CD4-positive, alpha-beta T cell treated with Interleukin-6 at 100 ng/mL for 8 hours (primary cell): ENCODE measurements at regions not wholly inside any gene's neighbourhood (a gene's known extent, or its start where the extent isn't known, plus 50 kb on each side); places are given as distances from the start of the nearest gene placed in this dataset.

Source experiments
- DNase-seq: peaks from one replicate; pipeline ENCODE4 v3.0.0-alpha.2; 2020; ENCODE audit warnings: mixed read lengths, low spot score

DNA sequence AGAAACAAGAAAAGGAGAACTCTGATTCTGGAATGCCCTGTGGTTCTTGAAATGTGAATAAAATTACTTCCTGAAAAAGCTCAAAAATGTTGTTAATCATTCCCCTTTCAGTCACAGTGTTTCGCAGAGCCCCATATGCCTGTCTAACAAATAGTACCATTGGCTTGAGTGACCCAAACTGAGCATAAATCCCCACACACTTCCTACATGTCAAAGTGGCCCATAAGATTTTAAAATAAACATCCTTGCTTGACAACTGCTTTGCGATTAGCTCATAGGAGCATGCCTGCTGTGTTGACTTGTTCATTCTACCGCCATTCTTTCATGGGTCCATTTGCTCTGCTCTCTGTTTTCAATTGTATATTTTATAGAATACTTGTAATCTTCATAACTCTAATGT lies 377.8 kb upstream of the SMIM21 start:
- DNase-seq, result no peak

DNA sequence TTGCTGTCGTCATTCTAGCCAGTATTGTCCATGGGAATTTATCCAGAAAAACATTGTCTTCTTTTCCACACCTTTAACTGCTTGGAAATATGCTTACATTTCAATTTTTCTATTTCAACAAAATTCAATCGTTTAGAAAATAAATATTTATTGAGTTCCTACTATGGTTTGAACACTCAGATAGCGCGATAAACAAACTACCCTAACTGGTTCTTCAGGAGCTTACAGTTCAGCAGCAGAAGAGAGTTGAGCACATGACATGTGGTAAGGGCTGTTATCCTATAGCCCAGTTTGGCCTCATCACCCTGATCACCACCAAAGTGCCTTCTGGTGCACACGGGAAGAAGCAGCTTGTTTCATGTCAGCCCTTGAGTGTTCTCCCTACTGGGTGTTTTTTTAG lies 375.2 kb upstream of the SMIM21 start:
- no peak for DNase-seq

DNA sequence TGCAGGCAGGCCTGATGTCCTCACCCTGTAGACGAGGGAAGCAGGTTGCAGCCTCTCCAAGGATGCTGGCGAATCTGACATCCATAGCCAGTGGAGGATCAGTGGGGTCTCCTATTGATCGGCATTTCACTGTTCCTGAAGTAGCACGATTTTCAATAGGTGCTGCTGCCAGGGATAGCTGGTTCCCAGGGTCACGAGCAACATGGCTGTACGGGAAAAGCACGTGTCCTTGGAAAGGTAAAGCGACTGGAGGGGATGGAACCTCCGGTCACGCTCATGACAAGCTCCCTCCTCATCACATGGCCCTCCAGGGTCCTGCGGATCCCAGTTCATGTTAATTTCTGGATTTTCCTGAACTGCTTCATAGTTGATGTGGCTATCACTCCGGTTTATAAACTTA lies 373.7 kb upstream of the SMIM21 start:
- DNase-seq, result no peak

DNA sequence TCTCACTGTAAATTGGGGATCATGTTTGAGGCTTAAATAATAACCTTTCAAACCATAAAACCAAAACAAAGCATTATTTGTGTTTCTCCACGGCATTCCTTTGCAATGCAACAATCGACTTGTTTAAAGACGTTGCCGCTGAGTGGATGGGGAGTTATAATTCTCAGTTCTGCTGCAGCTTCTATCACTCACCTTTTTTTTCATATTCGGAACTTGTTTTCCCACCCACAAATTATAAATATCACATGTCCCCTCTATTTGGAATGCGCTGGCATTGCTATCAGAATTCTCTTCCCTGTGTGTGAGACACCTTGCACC lies 372.8 kb upstream of the SMIM21 start:
- DNase-seq, result no peak

DNA sequence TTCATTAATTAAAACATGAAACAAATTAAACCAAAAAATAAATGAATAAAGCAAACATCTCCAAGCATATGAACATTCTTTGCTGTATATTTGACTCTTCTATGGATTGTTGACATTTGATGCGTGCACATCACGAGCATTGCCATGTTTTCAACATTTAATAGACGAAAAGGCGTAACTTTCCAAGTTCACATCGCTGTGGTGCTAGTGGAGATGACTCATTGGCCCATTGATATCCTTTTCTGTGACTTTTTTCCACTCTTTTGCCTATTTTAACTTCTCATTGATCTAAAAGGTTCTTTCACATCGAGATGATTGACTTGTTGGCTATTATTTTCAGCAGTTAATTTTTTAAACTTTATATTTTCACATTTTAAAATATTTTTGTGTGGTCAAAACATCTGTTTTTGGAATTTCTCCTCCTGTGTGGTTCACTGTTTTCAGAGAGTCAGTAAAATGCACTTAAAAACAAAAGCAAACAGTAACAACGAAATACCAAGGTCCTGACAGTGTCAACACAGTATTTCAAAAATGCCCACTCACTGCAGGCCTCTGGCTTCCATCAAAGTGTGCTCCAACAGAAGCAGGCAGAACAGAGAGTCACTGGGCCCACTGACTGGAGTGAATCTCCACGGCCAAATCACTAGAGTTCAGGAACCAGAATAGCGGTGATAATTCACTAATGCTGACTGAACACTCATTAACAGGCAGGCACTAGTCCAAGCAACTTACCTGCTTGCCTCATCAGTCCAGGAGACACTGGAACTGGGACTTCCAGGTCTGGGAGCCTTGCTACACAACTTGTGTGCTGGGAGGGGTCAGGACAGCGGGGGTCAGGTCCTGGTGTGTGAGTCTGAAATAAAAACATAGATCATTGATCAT lies 372.2 kb upstream of the SMIM21 start:
- no peak for DNase-seq

DNA sequence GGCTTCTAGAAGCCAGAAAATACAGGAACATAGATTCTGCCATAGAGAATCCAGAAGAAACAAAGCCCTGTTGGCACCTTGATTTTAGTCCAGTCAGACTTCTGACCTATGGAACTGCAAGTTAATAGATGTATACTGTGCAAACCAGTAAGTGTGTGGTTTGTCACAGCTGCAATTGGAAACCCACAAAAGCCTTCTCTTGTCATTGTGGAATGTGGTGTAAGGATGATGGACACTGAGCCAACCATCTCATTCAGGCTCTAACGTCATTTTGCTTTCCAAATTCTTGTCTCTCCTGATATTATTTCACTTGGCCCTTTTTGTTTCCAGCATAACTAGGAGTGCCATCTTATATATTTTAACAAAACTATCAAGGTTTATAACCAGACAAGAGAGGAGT lies 369.5 kb upstream of the SMIM21 start:
- no peak for DNase-seq

DNA sequence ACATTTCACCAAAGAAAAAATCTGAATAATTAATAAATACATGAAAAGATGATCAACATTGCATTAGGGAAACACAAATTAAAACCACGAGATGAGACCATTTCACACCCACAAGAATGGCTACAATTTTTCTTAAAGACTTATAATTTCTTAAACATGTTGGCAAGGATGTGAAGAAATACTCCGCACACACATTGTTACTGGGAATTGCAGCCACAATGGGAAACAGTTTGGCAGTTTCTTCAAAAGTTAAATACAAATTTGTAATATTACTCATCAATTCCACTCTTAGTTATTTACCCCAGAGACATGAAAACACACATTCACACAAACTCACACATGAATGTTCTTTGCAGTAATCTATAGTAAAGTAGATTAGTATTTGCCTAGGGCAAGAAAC lies 363.3 kb upstream of the SMIM21 start:
- DNase-seq, result no peak

DNA sequence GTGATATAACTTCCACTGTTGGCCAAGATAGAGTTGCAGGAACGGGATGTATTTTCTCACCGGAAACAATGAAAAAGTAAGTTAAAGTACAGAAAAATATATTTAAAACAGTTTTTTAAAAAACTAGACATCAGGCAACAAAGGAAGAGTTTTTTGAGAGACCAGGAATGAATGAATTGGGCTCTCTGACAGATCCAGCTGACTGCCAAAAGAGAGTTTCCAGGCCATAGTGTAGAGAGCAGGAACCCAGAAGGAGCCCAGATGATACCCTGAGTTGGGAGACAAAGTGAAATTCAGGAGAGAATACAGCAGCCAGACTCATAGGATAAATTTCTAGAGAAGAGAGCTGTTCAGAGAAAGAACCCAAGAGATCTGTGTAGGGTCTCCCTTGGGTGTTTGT lies 362.6 kb upstream of the SMIM21 start:
- no peak for DNase-seq

DNA sequence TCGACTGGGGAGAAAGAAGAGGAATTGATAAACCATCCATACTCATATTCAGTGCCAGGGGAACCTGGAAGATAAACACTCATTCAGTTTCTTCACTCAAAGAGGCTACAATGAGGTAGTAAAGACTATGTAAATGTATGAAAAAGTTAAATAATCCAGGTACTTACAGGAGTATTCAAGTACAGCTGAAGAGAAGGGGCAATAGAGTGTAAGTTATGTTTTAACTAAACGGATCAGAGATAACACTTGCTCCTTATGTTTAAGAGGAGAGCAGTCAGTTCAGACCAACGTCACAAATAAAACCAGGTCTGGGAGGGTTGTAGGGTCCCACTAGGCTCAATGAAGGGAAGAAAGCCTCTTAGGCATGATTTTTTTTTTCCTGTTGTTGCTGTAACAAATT lies 358.3 kb upstream of the SMIM21 start:
- no peak for DNase-seq

DNA sequence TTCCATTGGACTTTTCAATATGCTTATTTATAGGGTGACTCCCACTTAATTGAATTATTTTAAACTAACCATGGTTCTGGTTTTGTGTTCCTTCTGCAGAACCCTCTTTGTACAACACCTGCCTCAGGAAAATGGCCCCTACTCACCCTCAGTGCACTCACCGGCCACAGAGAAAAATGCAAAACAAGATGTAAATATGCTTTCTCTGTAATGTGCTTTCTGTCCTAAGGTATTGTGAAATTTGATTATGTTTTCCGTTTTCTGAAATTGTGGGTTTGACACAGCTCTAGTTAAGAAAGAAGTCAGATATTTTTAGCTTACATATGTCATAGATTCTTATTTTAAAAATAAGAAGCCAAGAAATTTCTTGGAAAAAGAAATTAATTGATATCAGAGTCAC lies 357.7 kb upstream of the SMIM21 start:
- no peak for DNase-seq

DNA sequence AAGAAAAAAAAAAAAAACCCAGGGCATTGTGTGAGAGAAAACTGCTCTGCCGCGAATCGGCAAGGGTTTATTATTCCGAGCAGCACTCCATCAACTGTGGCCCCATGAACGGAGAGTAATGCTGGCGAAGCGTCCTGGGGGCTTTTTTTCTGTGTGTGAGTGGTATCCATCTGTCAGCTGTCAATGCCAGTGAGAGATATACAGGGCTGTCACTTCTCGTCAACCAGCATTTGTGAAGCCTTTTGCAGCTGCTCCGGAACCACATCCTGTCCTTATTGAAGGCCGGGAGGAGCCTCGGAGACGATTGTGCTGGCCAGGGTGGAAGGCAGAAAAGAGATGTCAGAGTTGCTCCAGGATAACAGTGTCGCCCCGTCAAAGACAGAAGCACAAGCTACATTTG lies 356.9 kb upstream of the SMIM21 start:
- no peak for DNase-seq

DNA sequence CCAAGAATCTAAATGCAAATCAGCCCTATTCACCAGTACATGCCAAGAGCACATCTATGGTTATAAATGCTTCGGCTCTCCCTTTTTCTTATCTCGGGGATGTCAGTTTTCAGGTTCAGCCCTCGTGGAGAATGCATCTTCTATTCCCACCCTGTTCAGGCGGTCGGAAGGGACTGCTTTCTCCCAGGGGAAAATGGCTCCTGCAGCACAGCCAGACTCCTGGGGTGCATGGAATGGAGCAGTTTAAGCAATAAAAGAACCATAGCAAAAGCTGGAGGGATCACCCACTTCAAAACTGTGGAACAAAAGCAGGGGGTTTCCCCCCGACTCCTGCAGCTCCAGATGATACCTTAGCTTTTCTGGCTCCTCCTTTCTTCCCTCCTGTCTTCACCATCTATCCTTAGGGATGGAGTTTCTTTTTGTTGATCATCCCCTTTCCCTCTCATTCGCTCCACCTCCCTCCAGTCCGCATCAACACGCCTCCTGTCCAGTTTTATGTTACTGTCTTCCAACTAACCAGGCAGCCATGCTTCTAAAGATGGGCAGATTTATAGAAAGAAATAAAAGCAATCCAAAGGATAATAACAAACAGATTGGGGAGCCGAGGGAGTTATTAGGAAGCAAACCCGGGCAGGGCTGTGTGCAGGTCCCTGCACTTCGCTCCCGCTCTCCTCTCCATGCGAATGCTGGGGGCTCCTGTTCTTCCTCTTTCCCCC lies 356.2 kb upstream of the SMIM21 start:
- DNase-seq, result no peak

DNA sequence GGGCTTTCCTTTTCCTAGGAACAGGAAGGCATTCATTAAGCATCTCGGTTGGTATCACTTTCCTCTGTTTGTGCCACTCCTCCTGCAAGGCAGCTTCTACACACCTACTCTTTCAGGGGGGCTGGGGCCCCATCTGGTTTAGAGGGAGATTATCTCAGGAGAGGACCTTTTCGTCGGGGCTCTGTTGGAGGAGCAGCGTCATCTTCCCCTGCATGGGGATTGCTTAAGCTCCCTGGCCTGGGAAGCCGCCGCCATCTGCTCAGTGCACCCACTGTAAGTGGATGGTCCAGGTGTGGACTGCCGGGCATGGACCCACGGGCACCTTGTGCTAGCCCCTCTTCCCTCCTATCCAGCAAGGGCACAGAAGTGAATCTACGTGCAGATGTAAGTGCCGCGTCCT lies 355.3 kb upstream of the SMIM21 start:
- no peak for DNase-seq

DNA sequence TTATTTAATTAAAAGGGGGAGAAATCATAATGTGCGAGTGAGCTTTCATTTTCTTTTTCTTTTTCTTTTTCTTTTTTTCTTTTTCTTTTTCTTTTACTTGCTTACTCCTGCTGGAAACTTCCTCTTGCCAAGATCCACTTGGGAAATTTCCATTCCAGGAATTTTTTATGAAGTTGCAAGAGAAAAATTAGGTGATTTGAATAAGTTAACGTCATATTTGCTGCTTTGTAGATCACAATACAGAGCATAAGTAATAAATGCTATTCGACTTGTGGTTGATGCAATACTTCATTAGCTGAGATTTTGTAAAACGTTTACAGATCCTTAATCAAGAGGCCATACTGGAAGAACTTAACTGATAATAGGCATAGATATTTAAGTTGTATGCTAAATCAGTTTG lies 354.7 kb upstream of the SMIM21 start:
- DNase-seq, result no peak

DNA sequence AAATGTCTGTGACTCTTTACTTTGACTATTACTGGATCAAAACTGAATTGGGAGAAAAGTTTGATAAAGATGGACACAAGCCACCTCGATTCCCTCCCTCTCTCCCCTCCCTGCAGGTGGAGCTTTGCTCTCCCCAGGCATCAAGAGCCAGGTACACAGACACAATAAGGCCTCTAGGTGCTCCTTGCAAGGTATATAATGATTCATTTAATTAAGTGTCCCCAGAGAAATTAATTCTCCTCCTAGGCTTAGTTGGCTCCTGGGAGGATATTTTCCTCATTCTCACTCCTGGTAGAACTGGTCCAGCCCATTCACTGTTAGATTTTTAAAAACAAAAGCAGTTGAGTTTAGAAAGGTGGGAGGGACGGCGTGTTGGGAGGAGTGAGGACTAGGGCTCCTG lies 352.4 kb upstream of the SMIM21 start:
- no peak for DNase-seq

DNA sequence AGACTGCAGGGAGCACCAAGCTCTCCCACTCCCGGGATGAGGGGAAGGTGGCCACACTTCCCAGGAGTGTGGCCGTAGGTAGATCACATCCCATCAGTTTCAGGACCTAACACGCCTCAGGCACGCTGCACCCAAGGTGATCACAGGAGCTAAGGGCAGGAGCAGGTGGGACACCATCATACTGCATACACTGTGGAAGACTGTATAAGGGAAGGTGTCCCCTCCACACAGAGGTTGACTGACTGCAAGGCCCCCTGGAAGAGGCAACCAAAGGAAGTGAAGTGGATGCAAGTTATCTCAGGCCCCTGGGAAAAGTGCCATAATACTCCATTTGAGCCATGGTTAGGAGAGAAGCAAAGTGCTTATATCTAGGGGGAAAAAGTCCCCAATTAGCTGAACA lies 351.9 kb upstream of the SMIM21 start:
- DNase-seq, result no peak

DNA sequence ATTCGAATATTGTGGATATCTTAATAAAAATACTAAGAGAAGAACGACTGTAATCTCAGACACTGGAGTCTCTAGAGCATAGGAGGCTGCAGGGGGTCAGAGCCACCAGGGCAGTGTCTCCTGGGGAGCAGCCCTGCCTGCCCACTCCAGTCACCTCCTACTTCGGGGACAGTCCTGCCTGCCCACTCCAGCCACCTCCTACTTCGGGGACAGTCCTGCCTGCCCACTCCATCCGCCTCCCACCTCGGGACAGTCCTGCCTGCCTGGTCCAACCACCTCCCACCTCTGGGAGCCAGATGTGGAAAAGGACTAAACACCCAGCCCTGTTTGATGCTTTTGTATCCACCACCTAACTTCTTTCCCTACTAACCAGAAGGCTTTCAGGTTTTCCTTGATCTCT lies 350.1 kb upstream of the SMIM21 start:
- DNase-seq, result no peak

DNA sequence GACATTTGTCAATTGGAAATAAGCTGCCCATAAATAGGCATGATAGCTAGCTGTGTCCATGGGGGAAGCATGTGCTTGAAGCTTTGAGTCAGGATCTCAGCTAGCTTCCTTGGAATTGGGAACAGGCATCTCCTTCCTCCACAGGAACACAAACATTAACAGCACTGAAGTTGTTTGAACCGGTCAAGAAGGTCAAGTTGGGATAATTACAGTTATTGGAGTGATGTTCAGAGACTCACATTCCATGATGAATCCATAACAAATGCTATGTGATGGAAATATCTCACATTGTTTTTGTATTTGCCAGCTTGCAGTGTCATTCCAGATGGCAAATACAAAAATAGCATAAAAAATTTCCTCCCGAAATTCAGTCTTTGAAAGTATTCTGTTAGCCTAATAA lies 347.6 kb upstream of the SMIM21 start:
- DNase-seq, result no peak

DNA sequence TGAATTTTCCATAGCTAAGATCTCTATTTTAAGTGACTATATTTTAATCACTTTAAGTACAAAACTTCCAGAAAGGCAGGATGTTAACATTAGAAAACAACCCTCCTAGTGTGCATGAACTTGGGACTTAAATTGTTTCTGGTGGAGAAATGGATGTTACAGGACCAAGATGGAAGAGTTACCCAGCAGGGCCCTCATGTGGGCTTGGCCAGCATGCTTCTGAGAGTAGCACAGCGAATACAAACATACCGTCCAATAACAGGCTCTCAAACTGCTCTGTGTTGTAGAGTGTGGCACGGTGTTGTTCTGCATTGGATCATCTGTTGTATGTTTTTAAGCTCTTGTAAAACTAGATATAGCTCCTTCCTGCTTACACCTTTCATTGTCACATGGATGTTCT lies 346.1 kb upstream of the SMIM21 start:
- no peak for DNase-seq

DNA sequence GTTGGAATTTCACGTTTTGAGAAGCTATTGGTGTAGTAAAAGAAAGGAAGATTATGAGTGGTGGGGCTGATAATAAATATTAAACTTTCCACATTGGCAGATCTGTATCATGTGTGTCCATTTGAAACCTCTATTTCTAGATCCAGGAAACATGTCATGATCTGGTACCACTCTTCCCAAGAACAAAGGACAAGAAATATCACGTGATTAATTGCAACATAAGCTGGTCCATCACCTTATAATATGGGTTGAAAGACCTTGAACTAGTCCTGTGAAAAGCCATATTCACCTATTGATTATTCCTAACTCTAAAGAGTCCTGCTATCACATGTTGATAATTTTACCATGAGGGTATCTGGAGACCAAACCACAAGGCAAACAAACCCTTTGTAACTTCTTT lies 335.3 kb upstream of the SMIM21 start:
- no peak for DNase-seq

DNA sequence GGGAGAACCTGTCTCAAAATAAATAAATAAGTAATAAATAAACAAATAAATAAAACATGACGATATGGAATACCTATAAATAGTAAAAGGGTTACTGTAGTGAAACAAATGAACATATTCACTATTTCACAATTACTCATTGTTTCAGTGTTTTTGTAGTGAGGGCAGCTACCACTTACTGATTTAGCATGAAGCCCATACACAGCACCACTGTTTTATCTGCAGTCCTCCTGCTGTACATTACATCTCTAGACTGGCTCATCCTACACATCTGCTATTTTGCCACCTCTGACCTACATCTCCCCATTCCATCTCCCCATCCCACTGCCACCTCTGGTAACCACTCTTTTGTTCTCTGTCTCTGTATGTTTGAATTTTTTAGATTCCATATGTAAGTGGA lies 332.7 kb upstream of the SMIM21 start:
- DNase-seq, result no peak

DNA sequence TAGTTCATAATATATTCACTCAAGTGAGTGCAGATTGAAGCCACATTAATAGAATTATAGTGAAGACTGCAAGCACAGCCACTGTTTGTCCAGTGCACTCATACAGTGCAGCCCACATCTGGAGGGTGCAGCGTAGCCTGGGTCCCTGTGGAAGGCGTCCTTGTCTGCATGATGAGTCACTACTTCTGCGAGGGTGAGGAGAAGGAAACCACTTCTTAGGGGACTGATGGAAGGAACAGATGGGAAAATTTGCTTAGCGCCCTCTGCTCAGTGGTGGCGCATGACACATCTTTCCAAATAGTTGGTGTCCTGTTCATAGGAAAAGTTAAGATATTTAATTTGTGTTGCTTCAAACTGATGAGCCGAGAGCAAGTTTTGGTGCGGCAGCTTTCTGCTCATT lies 330.4 kb upstream of the SMIM21 start:
- DNase-seq, result no peak

DNA sequence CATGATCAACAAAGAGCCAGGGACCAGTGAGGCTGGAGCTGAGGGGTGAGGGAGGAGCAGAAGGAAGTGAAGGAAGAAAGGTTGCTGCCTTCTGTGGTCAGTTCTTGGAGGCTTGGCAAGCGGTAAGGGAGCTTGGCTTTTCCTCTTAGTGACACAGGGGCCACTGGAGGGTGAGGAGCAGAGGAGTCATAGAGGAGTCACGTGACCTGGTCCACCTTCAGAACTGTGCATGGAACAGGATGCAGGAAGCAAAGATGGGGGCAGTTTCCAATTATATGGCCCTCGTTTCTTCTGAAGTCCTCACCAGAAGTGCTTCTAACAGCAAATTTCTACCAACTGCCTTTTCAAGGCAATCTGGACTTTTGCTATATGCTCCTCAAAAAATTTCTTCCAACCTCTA lies 326.9 kb upstream of the SMIM21 start:
- no peak for DNase-seq

DNA sequence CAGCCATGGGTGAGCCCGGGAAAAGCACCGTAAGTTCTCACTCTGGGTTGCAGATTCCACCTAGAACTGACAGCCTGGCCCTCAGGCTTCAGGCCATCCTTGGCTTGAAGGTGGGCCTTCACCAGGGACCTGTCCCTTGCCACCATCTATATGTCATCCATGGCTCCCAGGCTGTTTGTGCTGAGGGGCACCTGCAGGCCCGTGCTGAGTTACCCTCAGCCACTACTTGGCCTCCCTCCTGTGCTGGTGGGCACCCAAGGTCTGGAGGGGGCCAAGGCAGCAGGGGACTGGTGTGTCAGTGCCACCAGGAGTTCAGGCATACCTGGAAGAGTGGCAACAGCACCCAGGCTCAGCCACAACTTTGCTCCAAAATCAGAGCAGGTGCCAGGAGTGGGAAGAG lies 326.2 kb upstream of the SMIM21 start:
- DNase-seq, result no peak
